ENCODE measurements at regions not wholly inside any gene's neighbourhood (a gene's known extent, or its start where the extent isn't known, plus 50 kb on each side); places are given as distances from the start of the nearest gene placed in this dataset.

- TF ChIP-seq, protein P1, sequence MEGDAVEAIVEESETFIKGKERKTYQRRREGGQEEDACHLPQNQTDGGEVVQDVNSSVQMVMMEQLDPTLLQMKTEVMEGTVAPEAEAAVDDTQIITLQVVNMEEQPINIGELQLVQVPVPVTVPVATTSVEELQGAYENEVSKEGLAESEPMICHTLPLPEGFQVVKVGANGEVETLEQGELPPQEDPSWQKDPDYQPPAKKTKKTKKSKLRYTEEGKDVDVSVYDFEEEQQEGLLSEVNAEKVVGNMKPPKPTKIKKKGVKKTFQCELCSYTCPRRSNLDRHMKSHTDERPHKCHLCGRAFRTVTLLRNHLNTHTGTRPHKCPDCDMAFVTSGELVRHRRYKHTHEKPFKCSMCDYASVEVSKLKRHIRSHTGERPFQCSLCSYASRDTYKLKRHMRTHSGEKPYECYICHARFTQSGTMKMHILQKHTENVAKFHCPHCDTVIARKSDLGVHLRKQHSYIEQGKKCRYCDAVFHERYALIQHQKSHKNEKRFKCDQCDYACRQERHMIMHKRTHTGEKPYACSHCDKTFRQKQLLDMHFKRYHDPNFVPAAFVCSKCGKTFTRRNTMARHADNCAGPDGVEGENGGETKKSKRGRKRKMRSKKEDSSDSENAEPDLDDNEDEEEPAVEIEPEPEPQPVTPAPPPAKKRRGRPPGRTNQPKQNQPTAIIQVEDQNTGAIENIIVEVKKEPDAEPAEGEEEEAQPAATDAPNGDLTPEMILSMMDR (conservative IDR thresholded peaks at IDR 0.05; ENCODE audit: low read depth, low read length), result no peak
- TF ChIP-seq EZH2 (IDR thresholded peaks at IDR 0.05; ENCODE audit: low read length, unreplicated experiment) (no peak), EZH2phosphoT487 (IDR thresholded peaks at IDR 0.05; ENCODE audit: borderline replicate concordance, low read length) (no peak)
These were observed 189.7 kb upstream of the BLID start for GRCh38 chr11:122305426-122306320.

Measured in PC-3 (cell line).